GM19351 (cell line): ENCODE measurements at regions not wholly inside any gene's neighbourhood (a gene's known extent, or its start where the extent isn't known, plus 50 kb on each side); places are given as distances from the start of the nearest gene placed in this dataset.
A peak's percentile ranks its signal among the peaks of the same experiment; 100 is the strongest.
"Not testable (repeated sequence)": the region's sequence is repeated elsewhere in the genome, so short reads cannot be mapped to it uniquely, and the experiment has no call there.

ENCODE experiments used
- ATAC-seq: cut with Tn5 transposase; IDR thresholded peaks from one replicate; pipeline ENCODE4 v1.9.1; 2021; ENCODE audit warnings: mild to moderate bottlenecking, moderate library complexity; ENCODE audit not compliant: unreplicated experiment

GRCh38 chr2:109052922-109053321, 63.9 kb upstream of the EDAR start:
- no peak for ATAC-seq

GRCh38 chr2:109049022-109049421, 60.0 kb upstream of the EDAR start:
- no peak for ATAC-seq

- ATAC-seq: no peak
Measured at GRCh38 chr2:109048163-109048562, 59.1 kb upstream of the EDAR start.

GRCh38 chr2:109047569-109047968, 58.5 kb upstream of the EDAR start:
- not testable (repeated sequence) for ATAC-seq

- peak; percentile 95 for ATAC-seq
Measured at GRCh38 chr2:109046925-109047508, 58.0 kb upstream of the EDAR start.

GRCh38 chr2:109045505-109045904, 56.5 kb upstream of the EDAR start:
- ATAC-seq: no peak

GRCh38 chr2:109038992-109039391, 50.0 kb upstream of the EDAR start:
- ATAC-seq: no peak
